ENCODE measurements at regions not wholly inside any gene's neighbourhood (a gene's known extent, or its start where the extent isn't known, plus 50 kb on each side); places are given as distances from the start of the nearest gene placed in this dataset.

DNA sequence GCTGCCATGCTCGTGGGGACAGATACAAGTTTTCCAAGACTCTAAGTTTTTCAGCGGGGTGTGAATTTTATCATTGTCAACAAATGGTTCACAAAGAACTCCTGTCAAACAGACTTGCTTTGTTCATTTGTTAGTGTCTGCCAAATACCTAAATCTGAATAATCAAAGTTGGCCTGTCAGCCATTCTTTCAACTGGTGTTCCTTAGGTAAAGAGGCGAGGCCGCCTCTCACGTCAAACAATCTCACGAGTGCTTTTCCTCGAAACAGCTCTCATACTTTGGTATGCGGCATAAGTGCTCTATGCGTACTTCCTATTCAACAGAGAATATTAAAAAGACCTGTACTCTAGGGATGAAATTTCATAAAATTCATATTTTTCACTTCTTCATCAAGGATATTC lies 51.4 kb upstream of the KANK4 start:
- no peak for DNase-seq (ENCODE audit: low read depth)

DNA sequence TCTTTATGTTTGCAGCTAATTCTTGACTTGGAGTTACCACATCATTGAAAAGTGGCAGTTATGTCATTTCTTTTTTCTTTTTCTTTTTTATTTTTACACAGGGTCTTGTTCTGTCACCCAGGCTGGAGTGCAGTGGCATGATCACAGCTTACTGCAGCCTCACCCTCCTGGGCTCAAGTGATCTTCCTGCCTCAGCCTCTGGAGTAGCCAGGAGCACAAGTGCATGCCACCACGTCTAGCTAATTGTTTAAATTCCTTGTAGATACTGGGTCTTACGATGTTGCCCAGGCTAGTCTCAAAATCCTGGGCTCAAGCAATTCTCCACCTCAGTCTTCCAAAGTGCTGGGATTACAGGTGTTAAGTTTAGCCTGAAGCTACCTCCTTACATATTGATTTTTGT lies 52.1 kb upstream of the KANK4 start:
- no peak for DNase-seq (ENCODE audit: low read depth)

DNA sequence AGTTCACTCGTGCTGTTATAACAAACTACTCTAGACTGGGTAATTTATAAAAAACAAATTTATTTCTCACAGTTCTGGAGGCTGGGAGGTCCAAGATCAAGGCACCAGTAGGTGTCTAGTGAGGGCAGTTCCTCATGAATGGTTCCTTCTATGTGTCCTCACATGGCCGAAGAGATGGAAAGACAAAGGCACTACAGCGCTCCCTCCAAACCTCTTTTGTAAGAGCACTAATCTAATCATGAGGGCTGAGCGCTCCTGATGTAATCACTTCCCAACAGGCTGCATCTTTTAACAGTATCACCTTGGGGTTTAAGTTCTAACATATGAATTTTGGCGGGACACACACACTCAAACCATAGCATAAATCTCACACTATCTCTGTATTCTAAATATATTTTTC lies 54.0 kb upstream of the KANK4 start:
- no peak for DNase-seq (ENCODE audit: low read depth)

DNA sequence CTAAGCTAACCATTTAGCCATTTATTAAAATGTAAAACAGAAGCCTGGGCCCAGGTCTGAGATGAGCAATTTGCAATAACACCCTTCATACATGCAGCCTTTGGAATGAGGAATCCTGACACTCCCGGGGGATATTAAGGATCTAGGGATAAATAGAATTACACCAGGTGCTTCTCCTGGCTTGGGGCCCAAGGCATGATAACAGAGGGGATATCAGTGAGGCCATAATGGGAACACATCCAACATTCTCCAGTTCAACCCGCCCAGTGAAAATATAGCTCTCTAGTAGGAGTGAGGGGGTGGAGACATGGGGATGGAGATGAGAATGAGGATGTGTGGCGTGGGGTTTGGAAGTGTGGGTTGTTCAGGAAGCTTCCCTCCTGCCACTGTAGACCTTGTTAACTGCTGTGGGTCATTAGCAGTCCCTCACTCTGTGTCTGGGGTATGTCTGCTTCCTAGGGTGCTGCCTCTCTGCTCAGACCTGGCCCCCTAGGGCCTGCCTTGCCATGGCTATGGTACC lies 57.9 kb upstream of the KANK4 start:
- no peak for DNase-seq (ENCODE audit: low read depth)

DNA sequence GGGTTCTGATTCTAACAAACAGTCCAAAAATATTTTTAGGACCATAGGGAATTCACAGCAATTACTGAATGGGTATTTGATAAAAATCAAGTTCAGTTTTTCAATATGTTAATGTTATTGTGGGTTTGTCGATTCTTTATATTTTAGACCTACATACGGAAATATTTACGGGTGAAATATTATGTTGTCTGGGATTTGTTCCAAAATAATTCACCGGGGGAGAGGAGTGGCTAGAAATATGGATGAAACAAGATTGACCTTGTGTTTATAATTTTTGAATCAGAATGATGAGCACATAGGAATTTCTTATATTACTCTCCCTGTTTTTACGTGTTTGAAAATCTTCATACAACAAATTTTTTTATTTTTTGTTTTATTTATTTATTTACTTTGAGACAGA lies 56.7 kb upstream of the USP1 start:
- DNase-seq (ENCODE audit: low read depth) = no peak

DNA sequence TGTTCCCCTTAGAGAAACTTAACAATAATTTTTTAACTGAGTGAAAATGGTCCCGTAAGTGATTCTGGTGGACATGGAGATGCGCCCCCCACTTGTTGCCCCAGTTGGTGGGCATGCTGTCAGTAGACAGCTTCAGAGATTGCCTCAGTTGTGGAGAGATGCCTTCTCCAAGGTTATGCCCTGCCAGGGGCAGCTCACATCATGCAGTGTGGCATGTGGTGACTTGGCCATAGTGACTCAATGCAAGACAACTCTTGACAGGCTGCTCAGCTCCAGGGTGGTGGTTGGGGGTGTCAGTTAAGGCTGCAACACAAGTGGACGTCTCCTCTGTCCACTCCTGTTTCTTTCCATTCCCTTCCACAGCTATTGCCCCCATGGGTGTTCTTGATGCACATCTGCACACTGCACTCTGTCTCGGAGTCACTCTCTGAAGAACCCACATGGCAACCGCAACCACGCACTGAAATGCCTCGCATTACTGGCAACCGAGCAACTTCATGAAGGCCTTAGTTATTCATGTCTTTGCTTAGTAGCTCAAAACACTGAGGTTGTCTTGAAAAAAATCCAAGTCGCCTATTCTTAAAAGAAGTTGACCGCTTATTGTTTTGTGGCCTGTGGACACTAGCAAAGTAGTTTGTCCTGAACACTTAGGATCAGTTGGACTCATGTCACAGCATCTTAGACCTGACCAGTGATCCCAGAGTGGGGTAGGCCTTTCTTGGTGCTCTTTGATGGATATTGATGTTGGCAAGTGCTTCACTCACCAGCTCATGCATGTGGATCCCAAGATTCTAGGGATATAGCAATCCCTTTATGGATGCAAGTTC lies 54.8 kb upstream of the USP1 start:
- DNase-seq (ENCODE audit: low read depth) = no peak

DNA sequence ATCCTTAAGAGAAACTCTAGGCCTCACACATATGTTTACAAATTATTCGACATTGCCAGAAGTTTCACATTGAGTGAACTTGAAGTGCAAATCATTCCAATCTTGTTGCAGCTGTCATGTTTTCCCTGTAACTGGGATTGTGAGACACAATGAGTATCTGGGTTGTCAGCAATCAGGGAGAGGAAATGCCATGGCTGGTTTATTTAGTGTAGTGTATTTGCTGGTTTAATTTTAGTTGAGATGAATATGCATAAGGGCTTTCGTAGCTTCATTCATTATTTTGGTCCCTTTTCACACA lies 54.2 kb upstream of the USP1 start:
- DNase-seq (ENCODE audit: low read depth) = no peak

DNA sequence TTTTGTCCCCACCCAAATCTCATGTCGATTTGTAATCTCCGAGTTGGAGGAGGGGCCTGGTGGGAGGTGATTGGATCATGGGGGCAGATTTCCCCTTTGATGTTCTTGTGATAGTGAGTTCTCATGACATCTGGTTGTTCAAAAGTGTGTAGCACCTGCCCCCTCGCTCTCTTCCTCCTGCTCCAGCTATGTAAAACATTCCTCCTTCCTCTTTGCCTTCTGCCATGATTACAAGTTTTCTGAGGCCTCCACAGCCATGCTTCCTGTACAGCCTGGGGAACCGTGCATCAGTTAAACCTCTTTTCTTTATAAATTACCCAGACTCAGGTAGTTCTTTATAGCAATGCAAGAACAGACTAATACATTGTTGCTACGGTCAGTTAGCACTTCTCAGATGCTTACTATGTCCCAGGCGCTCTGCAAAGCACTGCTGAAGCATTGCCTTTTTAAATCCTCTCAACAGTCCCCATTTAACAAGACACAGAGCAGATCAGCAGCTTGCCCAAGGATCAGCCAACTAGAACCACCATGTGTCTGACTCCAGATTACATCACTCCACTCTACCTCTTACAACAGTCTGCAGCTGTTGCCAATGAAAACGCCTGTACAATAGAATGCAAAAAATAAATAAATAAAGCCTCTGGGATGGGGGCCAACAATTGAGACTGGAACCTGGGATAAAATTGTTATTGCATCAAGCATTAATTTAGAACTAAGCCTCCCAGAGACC lies 52.4 kb upstream of the USP1 start:
- DNase-seq (ENCODE audit: low read depth) = peak; percentile 75

DNA sequence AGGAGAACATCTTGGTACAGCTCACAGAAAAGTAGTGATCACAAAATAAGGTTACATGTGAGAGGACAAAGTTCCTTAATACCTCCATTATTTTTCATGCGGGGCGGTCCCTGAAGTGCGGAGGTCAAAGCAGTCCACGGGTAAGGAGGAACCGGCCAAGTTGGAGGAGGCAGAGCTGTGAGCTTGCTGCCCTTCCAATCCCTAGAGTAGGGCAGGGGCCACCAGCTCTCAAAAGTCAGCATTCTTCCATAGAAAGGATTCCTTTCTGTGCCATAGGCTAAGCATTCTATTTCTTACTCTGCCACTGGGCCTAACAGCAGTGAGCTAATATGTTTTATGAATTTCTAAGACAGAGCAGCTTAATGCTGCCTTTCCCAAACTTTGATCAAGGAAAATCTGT lies 50.9 kb upstream of the USP1 start:
- DNase-seq (ENCODE audit: low read depth) = no peak

DNA sequence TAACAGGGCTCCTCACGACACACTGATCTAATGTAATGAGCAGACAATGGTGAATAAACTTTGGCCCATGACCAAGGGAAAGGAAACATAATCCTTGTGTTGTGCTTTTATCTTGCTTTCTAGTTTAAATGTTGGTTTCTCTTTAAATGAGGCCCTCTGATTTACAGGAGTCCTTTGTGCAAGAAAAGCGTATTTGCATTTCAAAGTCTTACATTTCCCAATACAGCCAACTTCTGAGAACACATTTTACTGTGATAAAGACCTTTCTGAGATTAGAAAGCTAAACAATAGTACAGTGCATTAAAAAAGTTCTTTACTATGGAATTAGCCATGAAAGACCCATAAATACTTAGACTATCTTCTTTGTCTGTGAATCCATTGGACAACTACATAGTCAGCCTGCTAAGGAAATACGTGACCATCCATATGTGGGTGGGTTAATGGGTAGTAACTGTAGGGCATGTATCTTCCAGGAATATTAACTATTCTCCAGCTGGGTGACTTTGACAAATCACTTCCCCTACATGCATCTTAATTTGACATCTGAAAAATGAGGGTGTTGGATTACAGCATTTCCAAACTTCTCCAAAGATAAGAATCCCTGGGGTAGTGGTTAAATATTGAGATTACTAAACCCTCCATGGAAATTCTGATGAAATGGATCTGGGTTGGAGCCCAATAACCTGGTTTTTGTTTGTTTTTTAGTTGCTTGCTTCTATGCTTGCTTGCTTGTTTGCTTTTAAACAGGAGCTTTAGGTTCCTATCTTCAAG lies 50.3 kb upstream of the USP1 start:
- DNase-seq (ENCODE audit: low read depth) = no peak
